Muscle layer of colon (tissue), 2 donors: ENCODE measurements at regions not wholly inside any gene's neighbourhood (a gene's known extent, or its start where the extent isn't known, plus 50 kb on each side); places are given as distances from the start of the nearest gene placed in this dataset.

ENCODE experiments used
- H3K27ac ChIP-seq: one replicate; pipeline ENCODE4 v1.7.0; 2013; ENCODE audit warnings: low read depth, mild to moderate bottlenecking, low read length, moderate library complexity
- H3K27me3 ChIP-seq, 2 donors: one replicate each; pipeline ENCODE4 v1.7.0; 2013; ENCODE audit warnings: low read length in 2 of 2, mild to moderate bottlenecking in 2 of 2; ENCODE audit not compliant: insufficient read depth in 2 of 2, control insufficient read depth in 1 of 2
- H3K36me3 ChIP-seq: one replicate; pipeline ENCODE4 v1.7.0; 2013; ENCODE audit warnings: mild to moderate bottlenecking, low read length; ENCODE audit not compliant: insufficient read depth
- H3K4me1 ChIP-seq: one replicate; pipeline ENCODE4 v1.7.0; 2013; ENCODE audit warnings: mild to moderate bottlenecking, low read length; ENCODE audit not compliant: insufficient read depth
- H3K4me3 ChIP-seq, 2 donors: one replicate each; pipeline ENCODE4 v1.7.0; 2013; ENCODE audit warnings: low read length in 2 of 2, low read depth in 1 of 2, mild to moderate bottlenecking in 1 of 2, moderate library complexity in 1 of 2
- H3K9ac ChIP-seq: one replicate; pipeline ENCODE4 v1.7.0; 2013; ENCODE audit warnings: low read length
- H3K9me3 ChIP-seq: one replicate; pipeline ENCODE4 v1.7.0; 2013; ENCODE audit warnings: mild to moderate bottlenecking, low read length
- donor health status: abdominal sarcoma.
- donor health status: Adenocarcinoma of cecum.

GRCh38 chr2:238698451-238699306 is 149.2 kb upstream of the TWIST2 start:
- Histone ChIP-seq H3K9ac (no peak overlapping the region), H3K27ac (no peak overlapping the region), H3K27me3 (no peaks in the 10 kb centered on the region), H3K4me3 (no peak overlapping the region), H3K4me1 (peaks cover 47% of the 10 kb centered on the region), H3K9me3 (no peaks in the 10 kb centered on the region), H3K36me3 (no peaks in the 10 kb centered on the region)

- Histone ChIP-seq H3K27me3 (no peaks in the 10 kb centered on the region), H3K27ac (no peak overlapping the region), H3K4me1 (peaks cover 46% of the 10 kb centered on the region), H3K36me3 (no peaks in the 10 kb centered on the region), H3K9ac (no peak overlapping the region), H3K9me3 (no peaks in the 10 kb centered on the region), H3K4me3 (no peak overlapping the region)
Observed at GRCh38 chr2:238699307-238700116, 148.4 kb upstream of the TWIST2 start.

GRCh38 chr2:238700117-238700457 is 147.8 kb upstream of the TWIST2 start:
- Histone ChIP-seq H3K4me1 (peaks cover 40% of the 10 kb centered on the region), H3K9me3 (no peaks in the 10 kb centered on the region), H3K36me3 (no peaks in the 10 kb centered on the region), H3K27me3 (no peaks in the 10 kb centered on the region), H3K9ac (no peak overlapping the region), H3K4me3 (no peak overlapping the region), H3K27ac (no peak overlapping the region)

- no peak overlapping the region for H3K4me3 ChIP-seq
- peaks cover 34% of the 10 kb centered on the region for H3K4me1 ChIP-seq
- H3K36me3 ChIP-seq, result no peaks in the 10 kb centered on the region
- H3K9ac ChIP-seq, result no peak overlapping the region
- H3K9me3 ChIP-seq, result no peaks in the 10 kb centered on the region
- H3K27me3 ChIP-seq, result no peaks in the 10 kb centered on the region
- H3K27ac ChIP-seq, result no peak overlapping the region
Observed at GRCh38 chr2:238700506-238701340, 147.2 kb upstream of the TWIST2 start.

- Histone ChIP-seq H3K9ac (no peak overlapping the region), H3K27ac (no peak overlapping the region), H3K4me1 (peaks cover 25% of the 10 kb centered on the region), H3K27me3 (no peaks in the 10 kb centered on the region), H3K9me3 (no peaks in the 10 kb centered on the region), H3K4me3 (no peak overlapping the region), H3K36me3 (no peaks in the 10 kb centered on the region)
Observed at GRCh38 chr2:238701341-238702206, 146.3 kb upstream of the TWIST2 start.

- Histone ChIP-seq H3K36me3 (no peaks in the 10 kb centered on the region), H3K4me1 (peaks cover 22% of the 10 kb centered on the region), H3K27ac (no peak overlapping the region), H3K9ac (no peak overlapping the region), H3K9me3 (no peaks in the 10 kb centered on the region), H3K4me3 (no peak overlapping the region), H3K27me3 (no peaks in the 10 kb centered on the region)
Observed at GRCh38 chr2:238702276-238703052, 145.4 kb upstream of the TWIST2 start.

- Histone ChIP-seq H3K4me1 (peaks cover 17% of the 10 kb centered on the region), H3K4me3 (no peak overlapping the region), H3K27me3 (no peaks in the 10 kb centered on the region), H3K9me3 (no peaks in the 10 kb centered on the region), H3K9ac (no peak overlapping the region), H3K27ac (no peak overlapping the region), H3K36me3 (no peaks in the 10 kb centered on the region)
Observed at GRCh38 chr2:238703053-238703415, 144.9 kb upstream of the TWIST2 start.

- Histone ChIP-seq H3K4me3 (no peak overlapping the region), H3K9ac (no peak overlapping the region), H3K27me3 (no peaks in the 10 kb centered on the region), H3K4me1 (peaks cover 17% of the 10 kb centered on the region), H3K9me3 (no peaks in the 10 kb centered on the region), H3K36me3 (no peaks in the 10 kb centered on the region), H3K27ac (no peak overlapping the region)
Observed at GRCh38 chr2:238703436-238703835, 144.4 kb upstream of the TWIST2 start.

- H3K4me3 ChIP-seq, result no peak overlapping the region
- no peak overlapping the region for H3K27ac ChIP-seq
- no peaks in the 10 kb centered on the region for H3K27me3 ChIP-seq
- no peaks in the 10 kb centered on the region for H3K36me3 ChIP-seq
- no peak overlapping the region for H3K9ac ChIP-seq
- H3K4me1 ChIP-seq, result peaks cover 18% of the 10 kb centered on the region
- H3K9me3 ChIP-seq, result no peaks in the 10 kb centered on the region
Observed at GRCh38 chr2:238704471-238705225, 143.2 kb upstream of the TWIST2 start.

- Histone ChIP-seq H3K36me3 (no peaks in the 10 kb centered on the region), H3K27me3 (no peaks in the 10 kb centered on the region), H3K4me1 (peaks cover 26% of the 10 kb centered on the region), H3K27ac (no peak overlapping the region), H3K9ac (no peak overlapping the region), H3K9me3 (no peaks in the 10 kb centered on the region), H3K4me3 (no peak overlapping the region)
Observed at GRCh38 chr2:238706163-238706562, 141.7 kb upstream of the TWIST2 start.
